Breast epithelium (tissue), 4 donors: ENCODE measurements at regions not wholly inside any gene's neighbourhood (a gene's known extent, or its start where the extent isn't known, plus 50 kb on each side); places are given as distances from the start of the nearest gene placed in this dataset.

Experiments used
- DNase-seq, 2 donors: peaks; one replicate each; pipeline ENCODE4 v3.0.0-alpha.2; 2019; ENCODE audit warnings: low spot score in 2 of 2
- H3K27ac ChIP-seq, 2 donors: fragments of 200-600 bp; sonication (generic) in 1 of 2; one replicate each; pipeline ENCODE4 v1.5.1; 2016 to 2019; ENCODE audit warnings: mild to moderate bottlenecking in 1 of 2
- H3K27me3 ChIP-seq, 2 donors: fragments of 200-600 bp; sonication (generic) in 1 of 2; one replicate each; pipeline versions ENCODE4 v1.5.1 to v1.6.0; 2017 to 2019; ENCODE audit warnings: control low read depth in 1 of 2, mild to moderate bottlenecking in 1 of 2
- H3K36me3 ChIP-seq: fragments of 200-600 bp; one replicate; pipeline ENCODE4 v1.5.1; 2019
- H3K4me1 ChIP-seq, 2 donors: fragments of 200-600 bp; sonication (generic); one replicate each; pipeline ENCODE4 v1.5.1; 2016 to 2019; ENCODE audit warnings: control low read depth in 1 of 2
- H3K4me3 ChIP-seq, 3 donors: fragments of 200-600 bp; sonication (generic); 1 replicate in 2 of 3; 2 replicates in 1 of 3; pipeline ENCODE4 v1.5.1; 2016 to 2019; ENCODE audit warnings: mild to moderate bottlenecking in 3 of 3, moderate library complexity in 2 of 3
- H3K9me3 ChIP-seq, 2 donors: fragments of 200-600 bp; sonication (generic) in 1 of 2; one replicate each; pipeline ENCODE4 v1.5.1; 2016 to 2019; ENCODE audit warnings: control low read depth in 1 of 2
- POLR2A ChIP-seq: fragments of 450-650 bp; IDR thresholded peaks from one replicate; pipeline ENCODE4 v1.6.1; 2016; ENCODE audit warnings: antibody characterized with exemption, mild to moderate bottlenecking, moderate library complexity
- POLR2AphosphoS5 ChIP-seq, 3 donors: sonication (generic); formaldehyde crosslinking; IDR thresholded peaks; one replicate each; pipeline ENCODE4 v1.6.1; 2017; ENCODE audit warnings: antibody characterized with exemption in 3 of 3
- intact Hi-C: fragments of 100-400 bp; cut with DNase I; formaldehyde crosslinking; loops from one replicate; pipeline ENCODE4 v1.15.1; 2023; ENCODE audit warnings: low total_unique reads
- TF ChIP-seq, protein P1 (sequence below), 3 donors: fragments of 450-650 bp; IDR thresholded peaks; one replicate each; pipeline ENCODE4 v1.5.1; 2016 to 2017; ENCODE audit warnings: antibody characterized with exemption in 3 of 3, mild to moderate bottlenecking in 3 of 3, moderate library complexity in 3 of 3

- TF ChIP-seq, protein P1, sequence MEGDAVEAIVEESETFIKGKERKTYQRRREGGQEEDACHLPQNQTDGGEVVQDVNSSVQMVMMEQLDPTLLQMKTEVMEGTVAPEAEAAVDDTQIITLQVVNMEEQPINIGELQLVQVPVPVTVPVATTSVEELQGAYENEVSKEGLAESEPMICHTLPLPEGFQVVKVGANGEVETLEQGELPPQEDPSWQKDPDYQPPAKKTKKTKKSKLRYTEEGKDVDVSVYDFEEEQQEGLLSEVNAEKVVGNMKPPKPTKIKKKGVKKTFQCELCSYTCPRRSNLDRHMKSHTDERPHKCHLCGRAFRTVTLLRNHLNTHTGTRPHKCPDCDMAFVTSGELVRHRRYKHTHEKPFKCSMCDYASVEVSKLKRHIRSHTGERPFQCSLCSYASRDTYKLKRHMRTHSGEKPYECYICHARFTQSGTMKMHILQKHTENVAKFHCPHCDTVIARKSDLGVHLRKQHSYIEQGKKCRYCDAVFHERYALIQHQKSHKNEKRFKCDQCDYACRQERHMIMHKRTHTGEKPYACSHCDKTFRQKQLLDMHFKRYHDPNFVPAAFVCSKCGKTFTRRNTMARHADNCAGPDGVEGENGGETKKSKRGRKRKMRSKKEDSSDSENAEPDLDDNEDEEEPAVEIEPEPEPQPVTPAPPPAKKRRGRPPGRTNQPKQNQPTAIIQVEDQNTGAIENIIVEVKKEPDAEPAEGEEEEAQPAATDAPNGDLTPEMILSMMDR (IDR thresholded peaks at IDR 0.05), result no peak
- TF ChIP-seq POLR2AphosphoS5 (IDR thresholded peaks at IDR 0.05), result no peak
- TF ChIP-seq POLR2A, result no peak
- H3K27ac ChIP-seq, result no peak overlapping the region
- no peak for DNase-seq
- H3K27me3 ChIP-seq, result no peaks in the 10 kb centered on the region
- no peaks in the 10 kb centered on the region for H3K9me3 ChIP-seq
- H3K4me3 ChIP-seq, result no peak overlapping the region
- no peaks in the 10 kb centered on the region for H3K4me1 ChIP-seq
- intact Hi-C loops, result no loop called here
- H3K36me3 ChIP-seq, result no peaks in the 10 kb centered on the region
Observed at GRCh38 chr12:17609701-17610100, 480.3 kb downstream of the RERGL start.

DNA sequence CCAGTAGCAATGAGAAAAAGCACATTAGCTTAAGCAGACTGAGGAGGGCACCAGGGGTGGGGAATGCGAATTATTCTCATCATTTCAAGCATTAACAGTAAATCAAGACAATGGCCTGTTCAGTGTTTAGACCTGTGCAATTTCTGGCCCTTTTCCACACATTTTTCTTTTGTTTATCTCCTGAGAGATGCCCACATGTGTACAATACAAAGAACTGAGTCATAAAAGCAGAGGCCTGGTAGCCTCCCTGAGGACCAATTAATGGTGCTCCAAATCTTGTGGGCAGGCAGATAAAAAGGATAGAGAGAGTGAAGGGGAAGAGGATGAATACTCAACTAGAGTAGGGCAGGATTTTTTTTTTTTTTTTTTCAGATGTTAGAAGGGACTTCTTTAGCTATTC is 480.8 kb downstream of the RERGL start:
- intact Hi-C loops, result no loop called here
- H3K36me3 ChIP-seq, result no peaks in the 10 kb centered on the region
- TF ChIP-seq, protein P1 (IDR thresholded peaks at IDR 0.05), result no peak
- no peak for TF ChIP-seq POLR2A
- no peak for TF ChIP-seq POLR2AphosphoS5 (IDR thresholded peaks at IDR 0.05)

GRCh38 chr12:17595111-17595510 is 494.9 kb downstream of the RERGL start:
- TF ChIP-seq, protein P1 (IDR thresholded peaks at IDR 0.05), result no peak
- no peak for TF ChIP-seq POLR2AphosphoS5 (IDR thresholded peaks at IDR 0.05)
- no peak for TF ChIP-seq POLR2A
- H3K9me3 ChIP-seq, result no peaks in the 10 kb centered on the region
- H3K4me1 ChIP-seq, result no peaks in the 10 kb centered on the region
- no peaks in the 10 kb centered on the region for H3K36me3 ChIP-seq
- intact Hi-C loops, result no loop called here
- H3K4me3 ChIP-seq, result no peak overlapping the region
- H3K27ac ChIP-seq, result no peak overlapping the region
- no peaks in the 10 kb centered on the region for H3K27me3 ChIP-seq
- DNase-seq, result no peak

More for the DNA sequence above, 480.8 kb downstream of the RERGL start:
- no peaks in the 10 kb centered on the region for H3K4me1 ChIP-seq
- no peaks in the 10 kb centered on the region for H3K9me3 ChIP-seq
- DNase-seq, result no peak
- no peak overlapping the region for H3K27ac ChIP-seq
- no peak overlapping the region for H3K4me3 ChIP-seq
- no peaks in the 10 kb centered on the region for H3K27me3 ChIP-seq

- TF ChIP-seq POLR2AphosphoS5 (IDR thresholded peaks at IDR 0.05), result no peak
- TF ChIP-seq, protein P1 (IDR thresholded peaks at IDR 0.05), result no peak
- intact Hi-C loops, result no loop called here
Observed at GRCh38 chr12:17593715-17594406, 496.1 kb downstream of the RERGL start.

DNA sequence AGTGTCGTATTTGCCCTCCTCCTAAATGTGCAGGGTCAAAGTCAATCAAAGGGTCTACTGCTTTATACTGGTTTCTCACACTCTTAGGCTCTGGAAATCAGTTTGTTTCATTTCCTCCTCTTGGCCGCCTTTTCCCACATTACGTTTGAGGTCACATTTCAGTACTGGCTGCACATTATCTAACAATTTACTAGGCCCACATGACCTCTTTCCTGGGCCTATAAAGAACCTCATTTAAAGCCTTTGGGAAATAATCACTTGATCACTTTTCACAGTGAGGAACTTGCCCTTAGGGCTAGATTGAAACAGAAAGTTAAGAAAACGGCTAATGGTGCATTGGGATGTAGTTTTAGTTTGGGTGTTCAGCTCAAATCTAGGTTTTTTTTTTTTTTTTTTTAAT is 497.5 kb downstream of the RERGL start:
- H3K4me1 ChIP-seq, result no peaks in the 10 kb centered on the region
- H3K4me3 ChIP-seq, result no peak overlapping the region
- H3K27ac ChIP-seq, result no peak overlapping the region
- TF ChIP-seq, protein P1 (IDR thresholded peaks at IDR 0.05), result no peak
- no peak for TF ChIP-seq POLR2A
- TF ChIP-seq POLR2AphosphoS5 (IDR thresholded peaks at IDR 0.05), result no peak
- intact Hi-C loops, result no loop called here
- H3K9me3 ChIP-seq, result no peaks in the 10 kb centered on the region
- no peak for DNase-seq
- no peaks in the 10 kb centered on the region for H3K36me3 ChIP-seq
- H3K27me3 ChIP-seq, result no peaks in the 10 kb centered on the region

More at GRCh38 chr12:17593715-17594406, 496.1 kb downstream of the RERGL start:
- Histone ChIP-seq H3K4me1 (no peaks in the 10 kb centered on the region), H3K9me3 (no peaks in the 10 kb centered on the region), H3K27me3 (no peaks in the 10 kb centered on the region), H3K27ac (no peak overlapping the region), H3K36me3 (no peaks in the 10 kb centered on the region), H3K4me3 (no peak overlapping the region)
- no peak for DNase-seq
